RWPE2 (cell line): ENCODE measurements at regions not wholly inside any gene's neighbourhood (a gene's known extent, or its start where the extent isn't known, plus 50 kb on each side); places are given as distances from the start of the nearest gene placed in this dataset.

Experiments
- ATAC-seq: fragments of 200-7000 bp; cut with Tn5 transposase; 3 replicates; pipeline ENCODE4 v1.9.1; 2021; ENCODE audit warnings: low read depth
- DNase-seq: peaks from one replicate; pipeline ENCODE4 v3.0.0-alpha.2; 2020; ENCODE audit warnings: low spot score
- H3K27ac ChIP-seq: fragments of 450-650 bp; 2 replicates; pipeline ENCODE4 v1.5.1; 2017; ENCODE audit warnings: mild to moderate bottlenecking; ENCODE audit not compliant: poor library complexity, severe bottlenecking
- H3K27me3 ChIP-seq: fragments of 250-450 bp; sonication (Bioruptor Pico); 2 replicates; pipeline ENCODE4 v1.5.1; 2021; ENCODE audit warnings: mild to moderate bottlenecking, moderate library complexity; ENCODE audit not compliant: insufficient read depth, poor library complexity, severe bottlenecking
- H3K36me3 ChIP-seq: fragments of 250-450 bp; sonication (Bioruptor Pico); 2 replicates; pipeline ENCODE4 v1.5.1; 2020; ENCODE audit warnings: low read depth, mild to moderate bottlenecking, moderate library complexity
- H3K4me1 ChIP-seq: fragments of 250-450 bp; sonication (Bioruptor Pico); 2 replicates; pipeline ENCODE4 v1.5.1; 2021; ENCODE audit warnings: mild to moderate bottlenecking, moderate library complexity; ENCODE audit not compliant: insufficient read depth, poor library complexity, severe bottlenecking
- H3K4me3 ChIP-seq: fragments of 250-450 bp; sonication (Bioruptor Pico); 2 replicates; pipeline ENCODE4 v1.5.1; 2021; ENCODE audit warnings: mild to moderate bottlenecking, moderate library complexity; ENCODE audit not compliant: severe bottlenecking
- H3K9me3 ChIP-seq: fragments of 250-450 bp; sonication (Bioruptor Pico); 2 replicates; pipeline ENCODE4 v1.5.1; 2021; ENCODE audit warnings: mild to moderate bottlenecking, moderate library complexity; ENCODE audit not compliant: severe bottlenecking
- TF ChIP-seq, protein P1 (sequence below): fragments of 450-650 bp; IDR thresholded peaks from one replicate; pipeline ENCODE4 v1.5.1; 2017; ENCODE audit warnings: mild to moderate bottlenecking, moderate library complexity; ENCODE audit not compliant: poor library complexity, severe bottlenecking

GRCh38 chr15:37377428-37377827, 277.1 kb upstream of the MEIS2 start:
- Histone ChIP-seq H3K27me3 (peaks cover 38% of the 10 kb centered on the region), H3K9me3 (peaks cover 2% of the 10 kb centered on the region), H3K36me3 (no peaks in the 10 kb centered on the region), H3K4me3 (no peak overlapping the region), H3K4me1 (no peaks in the 10 kb centered on the region), H3K27ac (no peak overlapping the region)
- DNase-seq (no peak), ATAC-seq (no peak)
- TF ChIP-seq, protein P1, sequence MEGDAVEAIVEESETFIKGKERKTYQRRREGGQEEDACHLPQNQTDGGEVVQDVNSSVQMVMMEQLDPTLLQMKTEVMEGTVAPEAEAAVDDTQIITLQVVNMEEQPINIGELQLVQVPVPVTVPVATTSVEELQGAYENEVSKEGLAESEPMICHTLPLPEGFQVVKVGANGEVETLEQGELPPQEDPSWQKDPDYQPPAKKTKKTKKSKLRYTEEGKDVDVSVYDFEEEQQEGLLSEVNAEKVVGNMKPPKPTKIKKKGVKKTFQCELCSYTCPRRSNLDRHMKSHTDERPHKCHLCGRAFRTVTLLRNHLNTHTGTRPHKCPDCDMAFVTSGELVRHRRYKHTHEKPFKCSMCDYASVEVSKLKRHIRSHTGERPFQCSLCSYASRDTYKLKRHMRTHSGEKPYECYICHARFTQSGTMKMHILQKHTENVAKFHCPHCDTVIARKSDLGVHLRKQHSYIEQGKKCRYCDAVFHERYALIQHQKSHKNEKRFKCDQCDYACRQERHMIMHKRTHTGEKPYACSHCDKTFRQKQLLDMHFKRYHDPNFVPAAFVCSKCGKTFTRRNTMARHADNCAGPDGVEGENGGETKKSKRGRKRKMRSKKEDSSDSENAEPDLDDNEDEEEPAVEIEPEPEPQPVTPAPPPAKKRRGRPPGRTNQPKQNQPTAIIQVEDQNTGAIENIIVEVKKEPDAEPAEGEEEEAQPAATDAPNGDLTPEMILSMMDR: no peak

DNA sequence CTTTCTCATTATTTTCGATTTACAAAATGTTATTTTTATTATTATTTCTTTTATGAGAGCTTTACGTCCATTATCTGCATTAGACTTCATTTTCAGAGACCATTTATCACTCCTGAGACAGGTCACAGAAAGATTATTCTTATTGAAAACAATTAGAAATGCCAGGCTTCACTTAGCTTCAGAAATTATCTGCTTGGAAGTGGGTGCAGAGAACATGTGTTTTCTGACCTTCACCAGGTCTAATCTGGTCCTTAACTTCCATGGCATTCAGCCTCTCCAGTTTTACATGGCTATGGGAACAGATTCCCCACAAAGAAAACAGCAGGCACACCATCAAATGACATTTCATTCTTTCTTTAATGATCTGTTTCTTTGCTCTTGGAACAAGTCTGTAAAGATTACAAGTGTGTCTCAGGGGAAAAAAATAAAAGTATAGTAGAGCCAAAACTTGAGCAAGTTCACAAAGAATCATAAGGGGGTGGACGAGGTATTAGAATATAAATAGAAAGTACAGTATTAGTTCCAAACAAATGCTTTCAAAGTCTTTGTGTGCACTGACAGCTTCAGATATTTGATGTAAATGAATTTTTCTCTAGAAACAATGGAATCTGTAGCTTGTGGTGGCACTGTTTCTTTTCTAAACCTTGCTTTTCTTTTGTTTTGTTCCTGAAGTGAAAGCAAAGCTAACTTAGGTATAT, 294.2 kb upstream of the MEIS2 start:
- Histone ChIP-seq H3K9me3 (no peaks in the 10 kb centered on the region), H3K36me3 (no peaks in the 10 kb centered on the region), H3K4me3 (no peak overlapping the region), H3K27ac (no peak overlapping the region), H3K27me3 (peaks cover 7% of the 10 kb centered on the region), H3K4me1 (no peaks in the 10 kb centered on the region)
- no peak for DNase-seq
- ATAC-seq: no peak
- TF ChIP-seq, protein P1: no peak

DNA sequence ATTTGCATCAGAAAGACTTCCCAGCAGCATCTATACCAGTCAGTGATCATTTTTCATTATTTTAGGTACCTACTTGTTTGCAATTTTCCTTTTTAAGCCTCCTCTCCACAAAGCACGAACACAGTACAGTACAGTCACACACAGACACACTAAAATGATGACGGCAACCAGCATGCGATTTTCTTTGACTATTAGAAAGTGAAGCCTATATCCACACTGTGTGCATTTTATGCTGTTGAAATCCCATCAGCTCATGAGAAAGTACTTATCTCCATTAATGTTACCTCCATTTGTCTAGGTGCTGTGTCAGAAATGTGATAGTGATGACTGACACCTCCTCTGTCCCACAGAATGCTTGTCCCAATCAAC, 294.7 kb upstream of the MEIS2 start:
- DNase-seq (no peak), ATAC-seq (no peak)
- Histone ChIP-seq H3K4me3 (no peak overlapping the region), H3K4me1 (no peaks in the 10 kb centered on the region), H3K9me3 (no peaks in the 10 kb centered on the region), H3K27ac (no peak overlapping the region), H3K36me3 (no peaks in the 10 kb centered on the region), H3K27me3 (peaks cover 7% of the 10 kb centered on the region)
- TF ChIP-seq, protein P1: no peak

DNA sequence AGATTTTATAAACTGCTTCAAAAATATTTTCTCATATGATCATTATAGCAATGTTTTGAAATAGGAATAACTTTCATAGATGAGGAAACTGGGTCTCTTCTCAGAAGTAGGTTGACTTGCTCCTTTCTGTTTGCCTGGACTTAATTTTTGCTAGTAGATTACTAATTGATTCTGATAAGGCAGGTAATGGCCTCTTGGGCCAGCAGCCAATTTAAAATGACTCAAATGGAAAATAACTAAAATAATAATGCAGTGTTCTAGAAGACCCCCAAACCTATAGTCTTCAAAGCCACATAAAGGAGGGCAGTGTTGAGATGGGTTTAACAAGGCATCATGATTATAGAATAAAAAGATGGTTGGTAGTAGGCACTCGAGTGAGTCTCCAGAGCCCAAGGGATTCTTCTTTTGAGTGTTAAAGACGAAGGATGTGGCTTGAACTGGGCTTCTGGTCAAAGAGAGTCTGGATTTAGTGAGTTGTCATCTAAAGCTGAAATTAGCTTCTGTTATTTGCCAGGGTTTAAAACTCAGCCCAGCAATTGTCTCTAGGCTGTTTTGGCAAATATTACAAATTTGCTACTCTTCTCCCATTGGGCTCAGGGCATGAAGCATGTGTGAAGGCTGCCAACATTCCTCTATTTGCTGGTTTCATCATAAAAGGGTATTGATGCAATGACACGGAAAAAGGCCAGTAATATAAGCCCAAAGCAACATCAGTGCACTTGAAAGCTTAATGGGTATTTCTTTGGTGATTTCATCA, 297.1 kb upstream of the MEIS2 start:
- H3K4me3 ChIP-seq: no peak overlapping the region
- H3K27me3 ChIP-seq: peaks cover 7% of the 10 kb centered on the region
- no peak overlapping the region for H3K27ac ChIP-seq
- H3K36me3 ChIP-seq: no peaks in the 10 kb centered on the region
- ATAC-seq: no peak
- DNase-seq: no peak
- TF ChIP-seq, protein P1: no peak
- no peaks in the 10 kb centered on the region for H3K4me1 ChIP-seq
- H3K9me3 ChIP-seq: no peaks in the 10 kb centered on the region

DNA sequence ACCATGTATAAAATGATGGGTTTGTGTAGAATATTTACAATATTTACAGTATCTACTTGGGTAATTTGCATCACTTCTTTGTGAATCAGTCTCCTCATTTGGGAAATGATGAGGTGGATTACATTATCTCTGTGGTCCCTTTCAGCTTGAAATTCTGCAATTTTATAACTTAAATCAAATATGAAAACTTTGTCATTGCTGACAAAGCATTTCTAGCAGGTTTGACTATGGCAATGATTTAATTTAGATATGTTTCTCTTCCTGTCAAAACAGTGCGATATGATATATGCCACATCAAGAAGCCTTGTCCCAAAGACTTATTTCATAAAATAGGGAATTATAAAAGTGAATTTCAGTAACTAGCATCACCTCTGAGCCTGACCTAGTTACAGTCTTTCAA, 315.8 kb upstream of the MEIS2 start:
- Histone ChIP-seq H3K27me3 (peaks cover 8% of the 10 kb centered on the region), H3K27ac (no peak overlapping the region), H3K36me3 (no peaks in the 10 kb centered on the region), H3K4me1 (no peaks in the 10 kb centered on the region), H3K4me3 (no peak overlapping the region), H3K9me3 (no peaks in the 10 kb centered on the region)
- DNase-seq (no peak), ATAC-seq (no peak)
- TF ChIP-seq, protein P1: no peak
